VCaP (cell line): ENCODE measurements at regions not wholly inside any gene's neighbourhood (a gene's known extent, or its start where the extent isn't known, plus 50 kb on each side); places are given as distances from the start of the nearest gene placed in this dataset.

Experiments
- H3K27ac ChIP-seq: fragments of 450-650 bp; 2 replicates; pipeline ENCODE4 v1.5.1; 2017
- TF ChIP-seq, protein P1 (sequence below): fragments of 450-650 bp; conservative IDR thresholded peaks from 2 replicates; pipeline ENCODE4 v1.5.1; 2017; ENCODE audit warnings: mild to moderate bottlenecking, moderate library complexity

DNA sequence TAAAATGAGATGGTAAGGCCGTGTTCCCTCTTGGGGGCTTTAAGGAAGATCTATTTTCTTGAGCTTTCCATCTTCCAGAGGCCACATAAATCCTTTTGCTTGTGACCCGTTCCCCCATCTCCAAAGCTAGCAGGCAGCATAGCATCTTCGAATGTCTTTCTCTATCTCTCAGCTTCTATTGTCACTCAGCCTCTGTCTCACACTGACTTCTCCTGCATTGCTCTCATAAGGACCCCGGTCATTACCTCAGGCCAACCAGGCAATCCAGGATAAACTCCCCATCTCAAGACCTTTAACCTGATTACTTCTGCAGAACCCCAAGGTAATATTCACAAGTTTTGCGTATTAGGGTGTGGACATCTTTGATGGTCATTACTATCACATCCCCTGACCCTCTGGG is 250.3 kb upstream of the SOX2 start:
- TF ChIP-seq, protein P1, sequence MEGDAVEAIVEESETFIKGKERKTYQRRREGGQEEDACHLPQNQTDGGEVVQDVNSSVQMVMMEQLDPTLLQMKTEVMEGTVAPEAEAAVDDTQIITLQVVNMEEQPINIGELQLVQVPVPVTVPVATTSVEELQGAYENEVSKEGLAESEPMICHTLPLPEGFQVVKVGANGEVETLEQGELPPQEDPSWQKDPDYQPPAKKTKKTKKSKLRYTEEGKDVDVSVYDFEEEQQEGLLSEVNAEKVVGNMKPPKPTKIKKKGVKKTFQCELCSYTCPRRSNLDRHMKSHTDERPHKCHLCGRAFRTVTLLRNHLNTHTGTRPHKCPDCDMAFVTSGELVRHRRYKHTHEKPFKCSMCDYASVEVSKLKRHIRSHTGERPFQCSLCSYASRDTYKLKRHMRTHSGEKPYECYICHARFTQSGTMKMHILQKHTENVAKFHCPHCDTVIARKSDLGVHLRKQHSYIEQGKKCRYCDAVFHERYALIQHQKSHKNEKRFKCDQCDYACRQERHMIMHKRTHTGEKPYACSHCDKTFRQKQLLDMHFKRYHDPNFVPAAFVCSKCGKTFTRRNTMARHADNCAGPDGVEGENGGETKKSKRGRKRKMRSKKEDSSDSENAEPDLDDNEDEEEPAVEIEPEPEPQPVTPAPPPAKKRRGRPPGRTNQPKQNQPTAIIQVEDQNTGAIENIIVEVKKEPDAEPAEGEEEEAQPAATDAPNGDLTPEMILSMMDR, result no peak
- no peak overlapping the region for H3K27ac ChIP-seq

DNA sequence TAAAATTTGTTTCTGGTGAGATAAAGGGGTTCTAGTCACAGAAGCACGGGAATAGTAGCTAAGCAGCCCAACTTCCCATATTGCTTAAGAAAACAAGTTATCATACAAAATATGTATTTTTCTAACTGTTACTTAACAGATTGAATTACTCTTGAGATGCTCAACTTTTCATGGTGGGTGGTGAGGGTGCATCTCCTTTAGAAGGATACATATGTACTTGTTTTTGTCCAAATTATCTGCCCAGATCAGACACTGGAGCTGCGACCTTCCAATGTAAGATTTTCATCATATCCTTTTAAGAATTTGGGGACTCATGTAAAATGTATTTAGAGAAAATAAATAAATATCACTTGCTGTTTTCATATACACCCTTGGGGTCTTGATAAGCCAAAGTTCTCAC is 252.2 kb upstream of the SOX2 start:
- TF ChIP-seq, protein P1, result no peak
- no peak overlapping the region for H3K27ac ChIP-seq

DNA sequence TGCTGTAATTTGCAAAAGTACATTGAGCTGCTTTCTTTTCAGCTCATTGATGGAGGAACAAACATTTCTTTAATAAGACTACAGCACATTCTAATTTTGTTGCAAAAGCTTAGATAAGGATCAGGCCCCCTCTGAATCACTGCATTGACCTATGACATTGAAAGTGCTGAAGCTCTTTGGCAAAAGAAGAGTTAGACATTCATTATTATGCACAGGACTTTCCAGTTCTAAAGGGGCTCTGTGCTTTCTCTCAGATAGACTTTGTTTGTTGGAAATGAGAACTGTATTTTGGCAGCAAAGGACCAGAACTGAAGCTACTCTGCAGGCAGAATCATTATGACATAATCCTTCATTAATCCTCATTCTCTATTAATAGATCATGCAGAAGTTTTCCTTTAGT is 252.9 kb upstream of the SOX2 start:
- TF ChIP-seq, protein P1, result no peak
- no peak overlapping the region for H3K27ac ChIP-seq

DNA sequence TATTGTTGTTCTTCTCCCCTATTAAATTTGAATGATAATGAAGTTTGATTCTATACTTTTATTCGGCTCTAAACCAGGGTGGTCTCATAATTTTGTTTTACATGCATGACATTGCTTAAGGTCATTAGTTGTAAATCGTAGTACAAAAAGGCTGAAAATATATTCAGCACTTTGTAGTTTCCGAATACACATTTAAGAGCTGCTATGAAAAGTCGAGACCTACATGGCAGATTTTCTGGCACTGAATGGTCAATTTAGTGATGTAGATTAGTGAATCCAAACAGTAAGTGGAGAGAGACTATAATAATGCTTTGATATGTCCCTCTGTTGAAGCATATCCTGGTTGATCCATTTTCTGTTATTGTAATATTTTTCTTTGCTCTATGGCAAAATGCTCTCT is 254.0 kb upstream of the SOX2 start:
- TF ChIP-seq, protein P1, result no peak
- no peak overlapping the region for H3K27ac ChIP-seq

DNA sequence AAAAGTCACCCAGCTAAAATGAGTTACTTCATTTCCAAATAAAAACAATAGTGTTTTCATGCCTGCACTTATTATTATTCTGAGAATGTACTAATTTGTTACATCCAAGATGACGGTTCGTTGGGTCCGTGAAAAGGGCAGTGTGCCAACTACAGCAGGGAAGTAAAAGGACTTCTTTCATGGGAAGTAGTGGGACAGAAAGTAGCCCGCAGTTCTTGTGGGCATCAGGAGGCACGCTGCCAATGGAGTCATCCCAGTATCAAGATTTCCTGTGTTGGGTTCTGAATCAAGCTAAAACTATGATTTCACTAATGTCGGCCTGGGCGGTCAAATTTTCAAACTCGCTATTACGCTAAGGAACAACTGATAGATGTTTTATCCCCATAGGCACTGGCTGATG is 254.5 kb upstream of the SOX2 start:
- no peak overlapping the region for H3K27ac ChIP-seq

DNA sequence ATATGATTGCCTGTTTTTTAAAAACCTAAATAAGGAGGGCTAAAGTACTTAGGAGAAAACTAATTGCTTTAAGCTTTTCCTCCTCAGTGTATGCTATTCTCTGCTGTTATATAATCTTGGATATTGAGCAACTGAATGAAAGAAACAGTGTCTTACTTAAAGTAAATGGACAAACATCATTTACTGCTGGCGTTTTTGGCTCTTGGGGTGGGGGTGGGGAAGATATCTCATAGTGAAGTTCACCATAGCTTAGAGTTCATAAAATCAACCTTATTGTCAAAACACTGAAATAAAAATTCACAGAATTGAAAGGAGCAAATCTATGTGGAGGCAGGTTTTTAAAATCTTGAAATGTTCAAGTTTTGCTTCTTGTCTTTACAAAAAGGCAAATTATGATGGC is 256.4 kb upstream of the SOX2 start:
- no peak overlapping the region for H3K27ac ChIP-seq
- TF ChIP-seq, protein P1, result no peak

More for the DNA sequence above, 254.5 kb upstream of the SOX2 start:
- TF ChIP-seq, protein P1, result no peak

DNA sequence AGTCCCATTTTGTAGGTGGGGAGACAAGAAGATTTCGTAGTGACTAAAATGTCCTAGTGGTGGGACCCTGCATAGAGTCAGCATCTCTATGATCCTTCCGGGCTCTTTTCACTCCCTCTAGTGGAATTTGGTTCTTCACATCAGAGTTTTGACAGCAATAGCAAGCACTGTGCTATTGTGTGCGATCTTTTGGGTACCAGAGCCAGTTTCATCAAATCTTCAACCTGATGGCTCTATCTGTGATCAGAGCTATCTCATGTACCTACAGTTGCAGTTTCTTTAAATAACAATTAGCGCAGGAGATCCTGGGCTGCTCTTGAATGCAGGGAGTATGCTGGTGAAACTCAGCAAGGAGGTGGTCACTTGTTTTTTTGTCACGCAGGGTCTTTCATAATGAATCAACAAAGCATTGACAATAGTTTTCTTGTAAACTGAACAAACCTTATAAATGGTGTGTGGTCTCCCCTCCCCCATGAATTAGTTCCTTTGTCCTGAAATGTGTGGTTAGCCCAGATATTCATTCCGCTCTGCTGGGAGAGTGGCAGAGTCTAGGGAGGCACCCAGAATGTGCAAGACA is 257.2 kb upstream of the SOX2 start:
- H3K27ac ChIP-seq, result no peak overlapping the region
- TF ChIP-seq, protein P1, result no peak
